GM18507 (cell line): ENCODE measurements at regions not wholly inside any gene's neighbourhood (a gene's known extent, or its start where the extent isn't known, plus 50 kb on each side); places are given as distances from the start of the nearest gene placed in this dataset.
"Not testable (repeated sequence)": the region's sequence is repeated elsewhere in the genome, so short reads cannot be mapped to it uniquely, and the experiment has no call there.

ENCODE experiments used
- DNase-seq: peaks from one replicate; pipeline ENCODE4 v3.0.0; 2011; ENCODE audit warnings: low read depth; ENCODE audit not compliant: insufficient read length; ENCODE audit errors: extremely low spot score
- FAIRE-seq: peaks from 2 replicates; lab custom pipeline; 2011; peaks lifted over from hg19 to GRCh38; lab: Jason Lieb, UNC

- no peak for DNase-seq
- no peak for FAIRE-seq
These were observed 86.8 kb upstream of the NEDD4L start for GRCh38 chr18:57957210-57957609.

GRCh38 chr18:57956491-57956890 lies 87.5 kb upstream of the NEDD4L start:
- FAIRE-seq = no peak
- no peak for DNase-seq

DNA sequence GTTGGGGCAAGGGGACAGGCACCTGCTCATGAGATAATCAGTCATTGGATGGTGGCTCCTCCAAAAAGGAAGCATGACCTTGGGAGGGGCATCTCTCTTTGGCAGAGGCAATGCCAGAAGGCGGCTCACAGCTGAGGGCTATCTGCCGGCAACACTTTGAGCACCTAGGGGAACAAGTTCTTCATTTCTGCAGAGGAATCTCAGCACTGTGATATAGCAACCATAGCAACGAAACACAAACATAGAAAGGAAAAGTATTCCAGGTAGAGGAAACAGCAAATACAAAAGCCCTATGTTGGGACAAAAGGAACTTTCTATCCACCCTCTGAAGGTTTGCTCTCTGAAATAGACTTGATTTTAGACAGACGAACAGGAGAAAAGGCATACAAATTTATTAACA lies 89.1 kb upstream of the NEDD4L start:
- FAIRE-seq (no peak), DNase-seq (no peak)

DNA sequence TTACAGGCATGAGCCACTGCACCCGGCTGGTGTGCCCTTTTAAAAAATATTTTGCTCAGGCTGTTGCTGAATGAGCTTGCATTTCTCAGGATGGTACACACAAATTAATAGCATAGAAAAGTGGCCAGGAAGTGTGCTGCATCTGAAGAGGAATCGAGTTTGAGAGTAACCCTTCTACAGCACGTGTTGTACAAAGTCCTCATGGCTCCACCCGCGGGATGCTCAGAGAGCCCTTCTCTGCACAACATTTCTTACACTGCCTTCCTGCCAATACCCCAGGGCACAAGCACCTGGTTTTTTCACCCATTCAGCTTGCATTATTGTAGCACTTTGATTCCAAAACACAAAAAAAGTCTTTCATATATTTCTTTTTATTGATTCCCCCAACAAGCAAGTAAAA lies 90.1 kb upstream of the NEDD4L start:
- DNase-seq (no peak), FAIRE-seq (no peak)

DNA sequence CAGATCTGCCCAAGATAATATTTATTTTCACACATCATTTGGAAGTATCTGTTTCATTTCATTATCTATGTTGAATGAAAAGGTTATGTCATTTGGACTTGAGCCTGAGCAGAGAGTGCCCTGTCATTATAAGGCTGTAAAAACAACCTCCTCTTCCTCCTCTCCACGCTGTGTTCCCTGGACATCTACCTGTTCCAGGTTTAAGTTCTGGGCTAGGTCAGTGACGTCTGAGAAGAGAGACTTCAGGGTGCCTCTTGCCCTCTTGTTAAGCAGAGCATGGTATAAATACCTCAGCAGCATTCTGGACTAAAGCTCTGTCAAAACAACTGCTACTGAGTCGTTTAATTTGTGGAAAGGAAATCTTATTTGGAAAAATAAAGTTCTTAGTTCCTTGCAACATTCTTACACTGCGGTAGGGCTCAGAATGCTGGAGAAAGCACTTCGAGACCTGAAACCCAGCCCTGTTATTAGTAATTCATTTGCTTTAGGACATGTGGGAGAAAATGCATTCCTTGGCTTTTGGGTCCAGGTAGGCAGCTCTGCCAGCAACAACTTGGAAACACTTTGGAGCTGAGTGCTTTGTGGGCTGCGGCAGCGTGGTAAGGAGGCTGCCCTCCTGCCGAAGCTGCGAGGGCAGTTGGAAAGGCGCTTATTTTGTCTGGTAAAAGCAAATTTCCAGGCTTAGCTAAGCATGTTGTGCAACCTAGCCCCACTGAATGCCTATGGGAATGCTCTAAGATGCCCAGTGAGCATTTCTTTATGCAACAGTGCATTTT lies 91.8 kb upstream of the NEDD4L start:
- DNase-seq = no peak
- no peak for FAIRE-seq

GRCh38 chr18:57951117-57951796 lies 92.8 kb upstream of the NEDD4L start:
- DNase-seq = no peak

GRCh38 chr18:57950542-57950941 lies 93.5 kb upstream of the NEDD4L start:
- FAIRE-seq = no peak

More at GRCh38 chr18:57951117-57951796, 92.8 kb upstream of the NEDD4L start:
- peak; percentile 44 for FAIRE-seq

DNA sequence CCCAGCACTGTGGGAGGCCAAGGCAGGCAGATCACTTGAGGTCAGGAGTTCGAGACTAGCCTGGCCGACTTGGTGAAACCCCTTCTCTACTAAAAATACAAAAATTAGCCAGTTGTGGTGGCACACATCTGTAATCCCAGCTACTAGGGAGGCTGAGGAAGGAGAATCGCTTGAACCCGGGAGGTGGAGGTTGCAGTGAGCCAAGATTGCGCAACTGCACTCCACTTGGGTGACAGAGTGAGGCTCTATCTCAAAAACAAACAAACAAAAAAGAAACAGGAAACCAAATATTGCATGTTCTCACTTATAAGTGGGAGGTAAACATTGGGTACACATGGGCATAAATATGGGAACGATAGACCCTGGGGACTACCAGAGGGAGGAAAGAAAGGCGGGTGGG lies 94.7 kb upstream of the NEDD4L start:
- not testable (repeated sequence) for DNase-seq, FAIRE-seq

More at GRCh38 chr18:57950542-57950941, 93.5 kb upstream of the NEDD4L start:
- DNase-seq = no peak

DNA sequence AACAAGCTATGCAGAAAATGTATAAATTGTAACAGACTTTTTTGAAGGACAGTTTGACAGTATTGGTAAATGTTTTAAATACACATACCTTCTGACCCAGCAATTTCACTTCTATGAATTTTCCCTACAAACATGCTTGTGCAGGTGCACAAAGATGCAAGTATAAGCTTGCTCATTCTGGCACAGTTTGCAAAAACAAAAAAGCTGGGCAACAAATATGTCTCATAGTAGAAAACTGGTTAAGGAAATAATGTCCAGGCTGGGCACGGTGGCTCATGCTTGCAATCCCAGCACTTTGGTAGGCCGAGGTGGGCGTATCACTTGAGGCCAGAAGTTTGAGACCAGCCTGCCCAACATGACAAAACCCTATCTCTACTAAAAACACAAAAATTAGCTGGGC lies 96.9 kb upstream of the NEDD4L start:
- FAIRE-seq = no peak
- DNase-seq = no peak

- no peak for DNase-seq
- FAIRE-seq = no peak
These were observed 100.3 kb upstream of the NEDD4L start for GRCh38 chr18:57943723-57944122.

- DNase-seq (no peak), FAIRE-seq (no peak)
These were observed 101.5 kb upstream of the NEDD4L start for GRCh38 chr18:57942493-57942892.

DNA sequence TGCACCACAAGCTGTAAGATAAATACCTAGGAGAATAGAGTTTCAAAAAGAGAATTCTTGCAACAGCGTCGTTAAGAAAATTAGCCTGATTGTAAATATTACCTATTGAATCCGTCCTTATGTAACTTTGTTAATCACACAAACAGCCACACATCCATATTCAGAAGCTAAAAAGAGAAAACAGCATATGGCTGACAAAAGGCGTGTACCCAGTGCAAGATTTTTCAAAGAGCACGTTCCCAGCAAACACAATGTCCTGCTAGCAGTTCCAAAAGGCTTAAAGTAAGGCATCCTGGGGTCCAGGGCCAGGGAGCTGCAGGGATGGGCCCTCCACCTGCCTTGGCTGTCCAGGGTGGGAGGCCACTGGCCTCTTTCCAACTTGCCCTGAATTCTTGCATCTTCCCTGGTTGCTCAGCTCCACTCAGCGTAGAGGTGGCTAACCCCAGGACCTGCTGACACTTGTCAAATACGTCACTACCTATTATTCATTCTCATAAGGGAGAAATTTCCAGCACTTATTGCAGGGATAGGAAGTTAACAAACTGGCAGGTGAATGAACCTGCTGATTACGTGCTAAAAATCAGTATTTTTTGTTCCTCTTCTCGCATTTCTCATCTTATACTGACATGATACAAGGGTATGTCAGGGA lies 102.1 kb upstream of the NEDD4L start:
- DNase-seq (no peak), FAIRE-seq (no peak)

- FAIRE-seq (no peak), DNase-seq (no peak)
These were observed 103.8 kb upstream of the NEDD4L start for GRCh38 chr18:57940166-57940660.

- not testable (repeated sequence) for DNase-seq, FAIRE-seq
These were observed 109.7 kb upstream of the NEDD4L start for GRCh38 chr18:57934375-57934774.

GRCh38 chr18:57931038-57931437 lies 113.0 kb upstream of the NEDD4L start:
- FAIRE-seq (no peak), DNase-seq (no peak)

DNA sequence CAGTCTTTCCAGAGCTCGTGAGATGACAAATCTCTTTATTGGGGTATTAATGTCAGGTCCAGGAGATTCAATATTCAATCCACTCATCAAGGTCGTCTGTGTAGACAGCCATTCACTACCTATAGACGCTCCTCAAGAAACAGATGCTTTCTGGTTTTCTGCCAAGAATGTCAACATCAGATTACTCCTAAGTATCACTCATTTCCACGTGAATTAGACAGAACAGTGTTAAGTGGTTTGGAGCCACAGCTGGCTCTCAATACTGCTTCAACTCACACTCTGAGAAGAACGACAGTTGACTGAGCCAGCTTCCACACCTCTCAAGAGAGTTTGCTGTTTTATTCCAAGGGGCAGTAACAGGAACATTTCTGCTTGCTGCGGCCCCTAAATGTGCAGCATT lies 113.5 kb upstream of the NEDD4L start:
- DNase-seq (no peak), FAIRE-seq (no peak)

DNA sequence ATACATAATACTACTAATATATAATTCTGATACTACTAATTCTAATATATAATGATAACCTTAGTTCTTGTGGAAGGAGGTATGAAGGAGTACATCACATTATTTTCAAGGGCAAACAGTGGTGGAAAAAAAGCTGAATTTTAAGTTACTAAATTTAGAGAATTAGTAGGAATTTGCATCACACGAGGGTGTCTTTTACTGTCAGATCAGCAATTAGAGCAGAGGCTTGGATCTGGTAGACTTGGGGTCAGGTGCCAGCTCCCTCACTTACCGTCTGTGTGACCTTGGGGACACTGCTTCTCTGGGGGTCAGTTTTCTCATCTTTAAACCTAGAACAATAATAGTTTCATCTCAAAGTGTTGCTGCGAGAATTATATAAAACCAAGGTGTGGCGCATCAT lies 114.1 kb upstream of the NEDD4L start:
- FAIRE-seq (no peak), DNase-seq (no peak)

DNA sequence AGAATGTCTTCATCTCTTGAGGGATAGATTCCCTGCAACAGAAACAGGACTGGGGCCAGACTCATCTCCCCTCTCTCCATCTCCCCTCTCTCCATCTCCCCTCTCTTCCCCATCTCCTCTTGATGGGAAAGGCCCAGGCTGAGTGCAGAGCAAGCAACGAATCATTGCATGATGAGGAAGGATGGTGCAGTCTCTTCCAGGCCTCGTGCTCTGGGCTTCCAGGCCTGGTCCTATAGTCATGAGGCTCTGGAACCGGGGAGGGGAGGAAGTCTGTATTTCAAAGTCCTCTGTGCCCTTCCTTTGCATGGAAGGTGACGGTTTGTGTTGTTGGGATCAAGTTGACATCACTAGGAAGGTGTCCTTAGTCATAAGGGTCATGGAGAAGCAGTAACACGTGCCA lies 115.6 kb upstream of the NEDD4L start:
- FAIRE-seq (no peak), DNase-seq (no peak)

- DNase-seq (no peak), FAIRE-seq (no peak)
These were observed 116.5 kb upstream of the NEDD4L start for GRCh38 chr18:57927511-57927910.

DNA sequence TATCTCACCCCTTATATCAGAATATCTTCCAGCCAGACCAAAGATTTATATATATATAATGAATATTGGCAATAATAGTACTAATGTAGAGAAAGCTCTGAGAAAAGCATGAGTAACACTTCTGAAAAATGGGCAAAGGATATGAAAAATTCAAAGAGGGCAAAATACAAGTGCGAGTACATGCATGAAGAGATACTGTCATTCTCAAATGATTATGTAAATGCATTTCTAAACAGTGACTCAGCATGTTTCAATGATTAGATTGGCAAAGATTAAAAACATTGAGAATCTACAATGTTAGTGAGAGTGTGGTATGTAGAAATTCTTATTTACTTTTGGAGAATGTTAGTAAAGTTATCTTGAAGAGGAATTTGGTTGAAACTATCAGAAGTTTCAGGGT lies 118.3 kb upstream of the NEDD4L start:
- no peak for DNase-seq
- no peak for FAIRE-seq
